GM19351 (cell line): ENCODE measurements at regions not wholly inside any gene's neighbourhood (a gene's known extent, or its start where the extent isn't known, plus 50 kb on each side); places are given as distances from the start of the nearest gene placed in this dataset.

Experiments used
- ATAC-seq: cut with Tn5 transposase; IDR thresholded peaks from one replicate; pipeline ENCODE4 v1.9.1; 2021; ENCODE audit warnings: mild to moderate bottlenecking, moderate library complexity; ENCODE audit not compliant: unreplicated experiment

- ATAC-seq = no peak
Measured at GRCh38 chr14:85087201-85087600, 442.7 kb upstream of the FLRT2 start.

- no peak for ATAC-seq
Measured at GRCh38 chr14:85088192-85088591, 441.8 kb upstream of the FLRT2 start.

DNA sequence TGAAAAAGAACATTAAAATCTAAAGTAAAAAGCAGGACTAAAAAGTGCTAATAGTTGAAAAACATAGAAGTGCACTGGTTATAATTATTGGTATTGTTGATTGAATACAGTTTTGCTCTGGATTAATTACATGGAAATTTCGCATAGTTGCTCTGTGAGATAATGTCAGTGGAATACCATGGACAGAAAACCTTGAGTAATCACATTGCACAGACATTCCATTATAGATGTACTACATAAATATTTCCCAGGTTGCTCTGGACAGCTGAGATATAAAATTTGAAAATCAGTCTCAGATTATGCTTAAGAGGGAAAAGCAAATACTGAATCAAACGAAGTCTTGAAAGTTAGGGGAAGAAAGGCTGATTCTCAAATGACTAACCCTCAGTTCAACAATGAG, 439.3 kb upstream of the FLRT2 start:
- ATAC-seq = no peak

- no peak for ATAC-seq
Measured at GRCh38 chr14:85093631-85094330, 436.2 kb upstream of the FLRT2 start.

- ATAC-seq = no peak
Measured at GRCh38 chr14:85102591-85102990, 427.4 kb upstream of the FLRT2 start.

DNA sequence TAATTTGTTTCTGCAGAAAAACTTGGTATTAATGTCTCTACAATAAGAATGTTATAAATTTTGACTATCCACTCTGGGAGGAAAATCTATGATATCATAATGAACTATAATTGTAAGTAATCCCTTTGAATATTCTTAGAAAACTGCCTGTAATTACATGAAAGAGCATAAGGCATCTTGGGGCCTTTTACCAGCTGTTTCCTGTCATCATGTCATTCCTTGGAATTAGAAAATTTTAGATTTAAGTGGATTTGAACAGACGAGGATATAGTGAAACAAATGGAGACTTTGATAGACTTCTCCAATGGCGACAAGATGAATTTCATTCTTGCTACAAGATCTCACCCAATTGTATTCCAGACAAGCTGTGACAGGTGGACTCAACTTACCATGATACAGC, 423.4 kb upstream of the FLRT2 start:
- no peak for ATAC-seq

GRCh38 chr14:85112762-85113161, 417.2 kb upstream of the FLRT2 start:
- ATAC-seq = no peak

- no peak for ATAC-seq
Measured at GRCh38 chr14:85115921-85116320, 414.0 kb upstream of the FLRT2 start.

DNA sequence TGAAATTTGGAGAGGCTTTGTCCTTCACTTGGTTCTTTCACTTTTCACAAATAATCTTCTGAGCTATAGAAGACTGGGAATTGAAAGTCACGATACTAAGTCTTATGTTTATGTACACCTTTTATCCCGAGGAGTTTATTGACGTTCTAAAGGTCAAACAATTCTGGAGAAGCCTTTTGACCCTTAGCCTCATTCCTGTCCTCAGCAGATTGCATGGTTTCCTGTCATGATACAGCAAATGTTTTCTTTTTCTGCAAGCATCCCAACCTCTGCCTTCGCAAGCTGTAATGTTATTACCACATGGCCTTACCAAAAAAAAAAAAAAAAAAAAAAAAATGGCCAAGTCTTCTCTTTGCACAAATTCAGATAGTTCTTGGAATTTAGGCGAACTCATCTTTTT, 411.7 kb upstream of the FLRT2 start:
- ATAC-seq = no peak

DNA sequence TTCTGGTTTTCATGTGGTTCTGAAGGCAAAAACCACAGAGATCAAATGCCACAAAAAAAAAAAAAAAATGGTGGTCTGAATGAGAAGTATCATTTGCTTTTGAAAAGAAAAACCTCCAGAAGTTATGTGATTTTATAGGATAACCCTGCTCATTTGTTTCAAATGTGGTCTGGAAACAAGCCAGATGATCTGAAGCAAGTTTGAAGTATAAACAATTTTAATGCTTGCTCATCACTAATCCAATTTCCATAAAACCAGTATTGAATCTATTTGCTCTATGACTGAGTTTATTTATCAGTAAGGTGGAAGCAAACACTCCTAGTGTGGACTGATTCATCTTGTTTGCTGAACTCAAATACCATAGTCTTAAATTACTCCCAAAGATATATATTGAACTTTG, 407.3 kb upstream of the FLRT2 start:
- ATAC-seq = no peak

- no peak for ATAC-seq
Measured at GRCh38 chr14:85123755-85124154, 406.2 kb upstream of the FLRT2 start.

DNA sequence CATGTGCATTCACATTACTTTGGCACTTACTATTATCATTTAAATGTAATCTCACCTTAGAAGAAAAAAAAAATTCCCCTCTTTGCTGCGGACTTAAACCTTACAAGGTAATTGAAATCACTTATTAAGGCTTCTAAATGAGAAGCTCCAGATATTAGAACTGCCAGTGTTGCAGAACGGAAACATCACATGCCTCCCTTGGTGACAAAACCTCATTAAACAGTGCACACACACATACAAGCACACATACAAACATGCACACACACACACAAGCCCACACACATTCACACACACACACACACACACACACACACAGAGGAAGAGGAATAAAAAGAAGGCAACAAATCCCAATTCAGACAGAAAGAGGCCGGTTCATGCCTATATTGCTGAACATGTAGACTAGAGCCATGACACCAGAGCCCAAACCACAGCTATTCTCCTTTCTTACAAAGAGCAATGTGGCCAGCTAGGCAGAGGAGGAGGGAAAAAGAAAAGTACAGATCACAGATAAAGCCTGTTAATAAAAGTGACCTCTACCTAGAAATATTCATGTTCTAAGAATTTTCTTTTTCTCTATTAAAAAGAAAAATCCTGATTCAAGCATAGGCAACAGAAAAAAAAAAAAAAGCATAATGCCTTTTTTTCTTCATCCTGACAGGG, 405.2 kb upstream of the FLRT2 start:
- no peak for ATAC-seq

- ATAC-seq = no peak
Measured at GRCh38 chr14:85125291-85125670, 404.7 kb upstream of the FLRT2 start.

DNA sequence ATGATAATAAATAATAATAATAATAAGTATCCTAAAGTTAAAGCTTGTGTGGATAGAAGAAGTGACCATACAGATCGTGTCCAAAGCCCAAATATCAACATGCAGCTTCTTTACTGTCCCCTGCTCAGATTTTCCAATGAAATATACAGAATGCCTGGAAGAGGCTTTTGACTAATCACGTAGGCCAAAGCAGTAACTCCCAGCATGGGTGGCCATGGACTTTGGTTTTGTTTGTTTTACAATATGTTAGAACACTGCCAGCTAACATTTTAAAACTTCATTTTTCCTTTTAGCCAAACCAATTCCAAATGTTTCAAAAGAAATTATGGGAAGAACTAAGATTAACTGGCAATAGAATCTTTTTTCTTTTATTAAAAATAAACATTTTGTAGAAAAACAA, 400.0 kb upstream of the FLRT2 start:
- ATAC-seq = no peak

DNA sequence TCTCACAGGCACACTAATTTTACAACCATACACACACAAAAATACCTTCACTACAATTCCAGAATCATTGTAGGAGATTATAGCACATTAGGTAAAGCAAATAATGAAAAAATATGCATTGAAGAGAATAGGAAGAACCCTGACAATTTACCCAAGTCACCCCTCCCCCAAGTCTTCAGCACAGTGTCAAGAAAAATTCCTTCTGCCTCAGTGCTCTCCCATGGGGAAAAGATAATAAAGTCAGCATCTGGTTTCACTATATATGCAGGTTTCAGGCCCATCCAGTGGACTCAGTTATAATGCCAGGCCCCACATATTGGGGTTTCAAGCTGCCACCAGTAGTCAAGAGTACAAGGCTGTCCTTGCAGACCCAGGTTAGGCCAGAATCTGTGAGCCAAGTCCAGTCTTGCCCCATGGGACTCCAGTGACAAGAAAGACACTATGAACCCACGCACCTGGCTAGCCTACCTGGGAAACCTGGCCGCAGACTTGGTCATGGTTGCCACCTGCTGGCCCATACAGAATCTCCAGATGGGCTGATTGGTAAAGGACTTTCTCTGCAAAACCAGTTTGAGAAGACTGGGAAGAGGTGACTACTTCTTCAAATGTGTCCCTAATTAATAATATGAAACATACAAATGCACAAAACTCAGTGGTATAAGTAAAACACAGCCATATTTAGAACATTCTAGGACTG, 398.6 kb upstream of the FLRT2 start:
- no peak for ATAC-seq

DNA sequence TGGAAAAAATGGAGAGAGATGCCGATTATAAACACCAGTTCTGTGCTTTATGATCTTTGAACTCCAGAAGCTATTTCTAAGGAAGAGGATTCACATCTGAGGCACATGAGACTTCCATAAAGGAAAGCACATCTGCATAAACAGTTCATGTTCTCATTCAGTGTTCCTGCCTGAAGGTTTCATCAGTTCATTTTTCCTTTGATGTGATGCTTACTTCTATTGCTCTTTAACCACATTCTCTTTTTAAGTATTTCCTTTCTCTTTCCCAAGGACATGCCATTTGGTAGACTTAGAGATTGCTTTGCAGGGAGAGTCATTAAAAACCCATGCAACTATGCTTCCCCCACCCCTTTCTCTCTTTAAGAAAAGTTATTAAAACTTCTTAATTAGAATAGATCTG, 387.0 kb upstream of the FLRT2 start:
- no peak for ATAC-seq

DNA sequence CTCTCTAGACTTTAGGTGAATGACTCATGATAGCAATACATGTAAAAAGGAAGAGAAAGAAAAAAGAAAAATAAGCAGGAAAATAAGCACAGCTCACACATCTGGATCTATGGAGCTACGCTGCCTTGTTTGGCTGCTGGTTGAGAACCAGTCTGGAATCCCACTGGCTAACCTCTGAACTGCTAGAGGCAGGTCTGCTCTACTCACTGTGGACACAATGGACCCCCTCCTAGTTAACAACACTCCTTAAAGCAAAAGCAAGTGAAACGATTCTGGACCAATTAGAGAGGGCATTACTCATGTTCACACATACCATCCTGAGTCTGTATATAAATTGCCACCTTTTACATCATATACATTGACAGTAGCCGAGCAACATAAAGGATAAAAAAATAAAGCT, 383.2 kb upstream of the FLRT2 start:
- no peak for ATAC-seq

DNA sequence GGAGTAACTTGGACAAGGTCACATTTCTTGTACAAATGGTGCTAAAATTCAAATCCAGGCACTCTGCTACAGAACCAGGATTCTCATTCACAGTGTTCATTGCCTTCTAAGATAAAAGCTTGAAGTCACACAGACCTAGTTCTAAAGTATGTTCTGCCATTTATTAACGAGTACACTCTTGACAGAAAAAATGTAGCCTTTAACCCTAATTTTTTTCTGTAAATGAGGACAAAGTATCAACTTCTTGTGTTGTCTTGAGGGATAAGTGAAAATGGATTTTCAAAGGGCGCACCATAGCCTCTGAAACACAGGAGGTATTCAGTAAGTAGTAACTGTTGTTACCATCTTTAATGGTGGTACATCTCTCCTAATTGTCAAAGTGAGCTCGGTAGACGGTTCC, 379.8 kb upstream of the FLRT2 start:
- ATAC-seq = no peak

- ATAC-seq = no peak
Measured at GRCh38 chr14:85154714-85155113, 375.2 kb upstream of the FLRT2 start.

- no peak for ATAC-seq
Measured at GRCh38 chr14:85156319-85156718, 373.6 kb upstream of the FLRT2 start.

- ATAC-seq = no peak
Measured at GRCh38 chr14:85159726-85160125, 370.2 kb upstream of the FLRT2 start.

DNA sequence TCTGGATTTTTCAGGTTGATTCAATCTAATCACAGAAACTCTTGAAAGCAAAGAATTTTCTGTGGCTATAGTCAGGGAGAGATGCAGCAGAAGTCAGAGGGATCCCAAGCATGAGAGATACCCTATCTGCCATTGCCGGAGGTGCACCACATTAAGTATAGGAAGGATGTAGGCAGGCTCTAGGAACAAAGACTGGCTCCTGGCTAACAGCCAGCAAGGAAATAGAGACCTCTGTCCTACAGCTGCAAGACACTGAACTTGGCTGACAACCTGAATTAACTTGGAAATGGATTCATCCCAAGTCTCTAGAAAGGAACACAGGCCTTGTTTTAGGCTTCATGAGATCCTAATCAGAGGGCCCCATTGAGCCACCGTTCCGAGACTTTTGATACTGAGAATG, 364.9 kb upstream of the FLRT2 start:
- no peak for ATAC-seq
